ENCODE measurements at regions not wholly inside any gene's neighbourhood (a gene's known extent, or its start where the extent isn't known, plus 50 kb on each side); places are given as distances from the start of the nearest gene placed in this dataset.

DNA sequence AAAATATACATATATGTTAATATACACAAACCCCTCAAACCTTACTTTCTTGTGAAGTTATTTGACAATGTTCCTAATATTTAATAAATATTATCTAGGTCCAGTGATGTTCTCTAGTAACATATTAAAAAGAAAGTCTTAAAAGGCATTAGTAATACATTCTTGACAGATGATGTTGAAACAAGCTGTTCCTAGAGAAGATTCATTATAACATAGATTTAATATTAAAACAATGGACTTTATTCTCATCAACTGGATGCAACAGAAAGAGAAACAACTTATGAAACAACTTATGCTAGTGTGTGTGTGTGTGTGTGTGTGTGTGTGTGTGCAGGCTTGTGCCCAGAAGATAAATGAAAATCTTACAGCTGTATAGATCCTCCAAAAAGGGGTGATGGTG, 68.5 kb upstream of the PLXNA2 start:
- no TSS peak for BruUV-seq (replicated peaks)
- Mint-ChIP-seq H3K4me3 (ENCODE audit: unreplicated experiment) (no peak overlapping the region), H3K27ac (ENCODE audit: unreplicated experiment) (no peak overlapping the region), H3K36me3 (ENCODE audit: insufficient read depth, unreplicated experiment) (no peaks in the 10 kb centered on the region), H3K27me3 (ENCODE audit: insufficient read depth, unreplicated experiment) (peaks cover 19% of the 10 kb centered on the region), H3K4me1 (ENCODE audit: low read depth, unreplicated experiment) (no peaks in the 10 kb centered on the region), H3K9me3 (ENCODE audit: unreplicated experiment) (no peaks in the 10 kb centered on the region)
- no peaks in the 10 kb centered on the region for H3K36me3 ChIP-seq (ENCODE audit: control insufficient read depth, insufficient read depth, low read length)
- no peak for DNase-seq
- ChIA-PET CTCF (no interaction called here), POLR2A (no interaction called here)
- H3K27me3 ChIP-seq (replicated peaks; ENCODE audit: control insufficient read depth, insufficient read depth, low read length): no peaks in the 10 kb centered on the region
- no peak overlapping the region for H3K4me3 ChIP-seq (ENCODE audit: low read depth, low read length)
- no peaks in the 10 kb centered on the region for H3K4me1 ChIP-seq
- H3K9me3 ChIP-seq: no peaks in the 10 kb centered on the region
- TF ChIP-seq, protein P1, sequence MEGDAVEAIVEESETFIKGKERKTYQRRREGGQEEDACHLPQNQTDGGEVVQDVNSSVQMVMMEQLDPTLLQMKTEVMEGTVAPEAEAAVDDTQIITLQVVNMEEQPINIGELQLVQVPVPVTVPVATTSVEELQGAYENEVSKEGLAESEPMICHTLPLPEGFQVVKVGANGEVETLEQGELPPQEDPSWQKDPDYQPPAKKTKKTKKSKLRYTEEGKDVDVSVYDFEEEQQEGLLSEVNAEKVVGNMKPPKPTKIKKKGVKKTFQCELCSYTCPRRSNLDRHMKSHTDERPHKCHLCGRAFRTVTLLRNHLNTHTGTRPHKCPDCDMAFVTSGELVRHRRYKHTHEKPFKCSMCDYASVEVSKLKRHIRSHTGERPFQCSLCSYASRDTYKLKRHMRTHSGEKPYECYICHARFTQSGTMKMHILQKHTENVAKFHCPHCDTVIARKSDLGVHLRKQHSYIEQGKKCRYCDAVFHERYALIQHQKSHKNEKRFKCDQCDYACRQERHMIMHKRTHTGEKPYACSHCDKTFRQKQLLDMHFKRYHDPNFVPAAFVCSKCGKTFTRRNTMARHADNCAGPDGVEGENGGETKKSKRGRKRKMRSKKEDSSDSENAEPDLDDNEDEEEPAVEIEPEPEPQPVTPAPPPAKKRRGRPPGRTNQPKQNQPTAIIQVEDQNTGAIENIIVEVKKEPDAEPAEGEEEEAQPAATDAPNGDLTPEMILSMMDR (IDR thresholded peaks at IDR 0.05; ENCODE audit: insufficient read depth in 1 of 2, low read depth in 1 of 2, low read length in 1 of 2, severe bottlenecking in 1 of 2, unreplicated experiment in 1 of 2): no peak
- intact Hi-C loops (cut with micrococcal nuclease; ENCODE audit: unreplicated experiment): no loop called here

DNA sequence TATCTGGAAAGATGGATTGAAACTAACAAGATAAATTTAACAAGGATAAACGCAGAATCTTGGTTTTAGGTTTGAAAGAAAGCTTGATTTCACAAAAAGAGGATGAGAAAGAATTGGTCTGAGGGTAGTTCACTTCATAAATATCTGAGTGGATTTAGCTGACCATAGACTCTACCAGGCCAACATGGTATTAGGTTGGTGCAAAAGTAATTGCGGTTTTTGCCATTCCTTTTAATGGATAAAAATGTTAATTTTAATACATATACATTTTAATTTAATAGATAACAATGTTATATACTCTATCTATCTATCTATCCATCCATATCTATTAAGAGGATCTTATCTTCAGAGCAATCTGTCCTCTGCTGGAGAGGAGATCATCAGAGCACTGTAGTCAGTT, 70.2 kb upstream of the PLXNA2 start:
- Mint-ChIP-seq H3K4me3 (ENCODE audit: unreplicated experiment) (no peak overlapping the region), H3K4me1 (ENCODE audit: low read depth, unreplicated experiment) (no peaks in the 10 kb centered on the region), H3K9me3 (ENCODE audit: unreplicated experiment) (no peaks in the 10 kb centered on the region), H3K27ac (ENCODE audit: unreplicated experiment) (no peak overlapping the region), H3K36me3 (ENCODE audit: insufficient read depth, unreplicated experiment) (no peaks in the 10 kb centered on the region), H3K27me3 (ENCODE audit: insufficient read depth, unreplicated experiment) (peaks cover 28% of the 10 kb centered on the region)
- BruUV-seq (replicated peaks): no TSS peak
- Histone ChIP-seq H3K4me1 (no peaks in the 10 kb centered on the region), H3K9me3 (no peaks in the 10 kb centered on the region), H3K4me3 (ENCODE audit: low read depth, low read length) (no peak overlapping the region), H3K36me3 (ENCODE audit: control insufficient read depth, insufficient read depth, low read length) (no peaks in the 10 kb centered on the region), H3K27me3 (replicated peaks; ENCODE audit: control insufficient read depth, insufficient read depth, low read length) (no peaks in the 10 kb centered on the region)
- ChIA-PET POLR2A (no interaction called here), CTCF (no interaction called here)
- TF ChIP-seq, protein P1 (IDR thresholded peaks at IDR 0.05; ENCODE audit: insufficient read depth in 1 of 2, low read depth in 1 of 2, low read length in 1 of 2, severe bottlenecking in 1 of 2, unreplicated experiment in 1 of 2): no peak
- no peak for DNase-seq
- intact Hi-C loops (cut with micrococcal nuclease; ENCODE audit: unreplicated experiment): no loop called here

DNA sequence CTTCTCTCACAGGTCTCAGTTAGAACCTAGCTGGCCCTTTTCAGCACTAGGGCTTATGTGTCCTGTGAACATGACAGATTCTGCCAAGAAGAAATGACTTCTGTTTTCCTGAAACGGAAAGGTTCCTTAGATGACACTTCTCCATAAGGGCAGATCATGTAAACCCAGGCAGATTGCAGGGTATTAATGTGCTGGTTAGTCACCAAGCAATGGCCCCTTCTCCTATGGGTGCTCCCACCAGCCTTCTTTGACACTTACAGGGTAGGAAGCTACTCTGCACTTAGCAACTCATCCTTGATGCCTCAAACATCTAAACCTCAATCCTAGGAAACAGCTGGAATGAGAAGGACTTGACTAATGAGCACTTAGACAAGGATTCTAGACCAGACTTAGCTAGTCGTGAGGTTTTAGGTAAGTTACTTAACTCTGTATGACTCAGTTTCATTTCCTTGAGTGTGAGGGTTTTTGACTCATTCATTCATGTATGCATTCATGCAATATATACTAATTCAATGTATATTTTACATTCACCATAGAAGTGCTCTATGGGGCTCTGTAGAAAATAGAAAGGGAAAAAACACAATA, 74.1 kb upstream of the PLXNA2 start:
- no peak overlapping the region for H3K27ac Mint-ChIP-seq (ENCODE audit: unreplicated experiment)

More for the DNA sequence above, 74.1 kb upstream of the PLXNA2 start:
- no peaks in the 10 kb centered on the region for H3K9me3 ChIP-seq
- Mint-ChIP-seq H3K36me3 (ENCODE audit: insufficient read depth, unreplicated experiment) (no peaks in the 10 kb centered on the region), H3K9me3 (ENCODE audit: unreplicated experiment) (no peaks in the 10 kb centered on the region), H3K4me1 (ENCODE audit: low read depth, unreplicated experiment) (no peaks in the 10 kb centered on the region), H3K4me3 (ENCODE audit: unreplicated experiment) (no peak overlapping the region), H3K27me3 (ENCODE audit: insufficient read depth, unreplicated experiment) (peaks cover 22% of the 10 kb centered on the region)
- H3K36me3 ChIP-seq (ENCODE audit: control insufficient read depth, insufficient read depth, low read length): no peaks in the 10 kb centered on the region
- no peaks in the 10 kb centered on the region for H3K4me1 ChIP-seq
- DNase-seq: no peak
- intact Hi-C loops (cut with micrococcal nuclease; ENCODE audit: unreplicated experiment): no loop called here
- BruUV-seq (replicated peaks): no TSS peak
- TF ChIP-seq, protein P1 (IDR thresholded peaks at IDR 0.05; ENCODE audit: insufficient read depth in 1 of 2, low read depth in 1 of 2, low read length in 1 of 2, severe bottlenecking in 1 of 2, unreplicated experiment in 1 of 2): no peak
- no peak overlapping the region for H3K4me3 ChIP-seq (ENCODE audit: low read depth, low read length)
- H3K27me3 ChIP-seq (replicated peaks; ENCODE audit: control insufficient read depth, insufficient read depth, low read length): no peaks in the 10 kb centered on the region
- ChIA-PET CTCF (no interaction called here), POLR2A (no interaction called here)

Measured in Caco-2 (cell line).